Upper lobe of right lung (tissue), 1 donor: ENCODE measurements at regions not wholly inside any gene's neighbourhood (a gene's known extent, or its start where the extent isn't known, plus 50 kb on each side); places are given as distances from the start of the nearest gene placed in this dataset.

Experiments
- ATAC-seq: fragments of 200-7000 bp; cut with Tn5 transposase; one replicate; pipeline ENCODE4 v1.9.1; 2020; ENCODE audit warnings: mild to moderate bottlenecking, moderate library complexity
- DNase-seq: peaks from one replicate; pipeline ENCODE4 v3.0.0-alpha.2; 2020
- H3K27ac ChIP-seq: fragments of 200-600 bp; one replicate; pipeline ENCODE4 v1.8.0; 2022
- H3K27me3 ChIP-seq: fragments of 200-600 bp; one replicate; pipeline ENCODE4 v1.8.0; 2022; ENCODE audit warnings: mild to moderate bottlenecking
- H3K36me3 ChIP-seq: fragments of 200-600 bp; one replicate; pipeline ENCODE4 v1.8.0; 2022
- H3K4me1 ChIP-seq: fragments of 200-600 bp; one replicate; pipeline ENCODE4 v1.8.0; 2022
- H3K4me3 ChIP-seq: fragments of 200-600 bp; one replicate; pipeline ENCODE4 v1.8.0; 2022; ENCODE audit warnings: mild to moderate bottlenecking
- H3K9me3 ChIP-seq: fragments of 200-600 bp; one replicate; pipeline ENCODE4 v1.8.0; 2022
- CTCF ChIP-seq: fragments of 200-600 bp; IDR thresholded peaks from one replicate; pipeline ENCODE4 v1.8.0; 2022; ENCODE audit warnings: antibody characterized with exemption
- intact Hi-C: fragments of 100-400 bp; cut with DNase I; formaldehyde crosslinking; loops from one replicate; pipeline ENCODE4 v1.11.0; 2022
- donor health status: DM: no; HTN: yes; CAD: no; lungs with severe emphysema.

- H3K36me3 ChIP-seq, result no peaks in the 10 kb centered on the region
- ATAC-seq (no peak), DNase-seq (no peak)
- no peaks in the 10 kb centered on the region for H3K27me3 ChIP-seq
- intact Hi-C loops, result no loop called here
- H3K4me1 ChIP-seq, result no peaks in the 10 kb centered on the region
- H3K27ac ChIP-seq, result no peak overlapping the region
- no peak overlapping the region for H3K4me3 ChIP-seq
- H3K9me3 ChIP-seq, result no peaks in the 10 kb centered on the region
- TF ChIP-seq CTCF, result no peak
These were observed 53.9 kb upstream of the PITX1 start for GRCh38 chr5:135087950-135088349.

DNA sequence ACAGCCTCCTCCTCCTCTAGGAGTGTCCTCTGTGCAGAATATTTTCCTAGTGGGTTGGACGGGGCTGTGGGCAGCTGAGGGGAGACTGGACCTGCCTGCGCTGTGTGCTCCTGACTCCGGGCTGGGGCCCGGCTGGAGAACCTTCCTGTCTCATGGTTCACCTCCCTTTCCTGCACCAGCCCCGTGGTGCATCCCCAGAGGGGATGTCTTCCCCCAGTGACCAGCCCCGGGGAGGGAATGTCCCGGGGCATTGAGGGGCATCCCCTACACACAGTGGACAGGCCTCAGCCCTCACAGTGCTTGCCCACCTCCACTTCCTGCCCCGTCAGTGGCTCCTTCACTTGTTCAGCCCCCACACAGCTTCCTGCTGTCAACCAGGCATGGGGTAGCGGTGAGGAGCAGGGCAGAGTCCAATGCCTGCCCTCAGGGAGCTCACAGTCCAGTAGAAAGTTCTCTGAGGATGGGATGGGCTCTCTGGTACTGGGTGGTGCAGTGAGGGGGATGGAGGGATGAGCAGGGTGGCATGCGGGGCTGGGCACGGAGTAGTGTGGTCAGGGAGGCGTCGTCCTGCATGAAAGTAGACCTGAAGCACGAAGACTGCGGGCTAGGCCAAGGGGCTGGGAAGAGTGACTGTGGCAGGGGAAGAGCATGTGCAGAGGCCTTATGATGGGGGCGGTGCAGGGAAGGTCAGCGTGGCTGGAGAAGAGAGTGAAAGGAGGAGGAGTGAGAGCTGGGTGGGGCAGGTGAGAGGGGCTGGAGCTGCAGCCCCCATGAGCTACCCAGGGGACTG is 52.1 kb upstream of the PITX1 start:
- no peaks in the 10 kb centered on the region for H3K27me3 ChIP-seq
- no peak for TF ChIP-seq CTCF
- no peak overlapping the region for H3K4me3 ChIP-seq
- DNase-seq (peak; percentile 48), ATAC-seq (no peak)
- H3K36me3 ChIP-seq, result no peaks in the 10 kb centered on the region
- intact Hi-C loops, result no loop called here
- no peak overlapping the region for H3K27ac ChIP-seq
- H3K4me1 ChIP-seq, result no peaks in the 10 kb centered on the region
- no peaks in the 10 kb centered on the region for H3K9me3 ChIP-seq

DNA sequence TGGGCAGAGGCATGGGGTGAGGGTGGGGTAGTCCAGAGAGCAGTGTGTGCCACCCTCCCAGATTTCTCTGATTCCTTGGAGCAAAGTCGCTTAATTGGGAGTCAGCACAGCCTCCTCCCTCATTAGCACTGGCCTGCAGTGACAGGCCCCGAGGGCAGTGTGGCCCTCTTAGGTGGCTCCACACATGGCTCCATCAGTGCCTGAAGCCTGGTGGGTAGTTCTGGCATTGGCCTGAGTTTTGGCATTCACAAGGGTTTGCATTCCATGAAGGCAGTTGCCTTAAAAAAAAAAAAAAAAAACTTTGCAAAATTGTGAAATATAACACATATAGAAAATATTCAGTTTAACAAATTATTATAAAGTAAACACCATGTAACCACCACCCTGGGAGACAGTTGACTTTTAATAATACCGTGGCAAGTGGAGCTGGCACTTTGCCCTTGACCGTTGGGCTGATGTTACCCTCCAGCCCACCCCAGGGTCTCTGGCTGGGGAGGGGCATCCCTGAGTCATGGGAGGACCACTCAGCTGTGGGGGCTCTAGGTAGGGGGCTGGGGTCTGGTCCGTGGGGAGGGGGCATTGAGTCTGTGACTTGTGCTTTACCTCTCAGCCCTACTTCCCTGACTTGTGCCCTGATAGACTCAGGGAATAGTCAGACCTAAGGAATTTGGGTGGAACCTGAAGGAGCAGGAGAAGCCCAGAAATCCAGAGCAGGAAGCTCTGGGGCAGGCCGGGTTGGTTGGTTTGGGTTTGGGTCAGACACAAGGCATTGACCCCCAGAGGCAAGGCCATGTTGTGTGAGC is 51.3 kb upstream of the PITX1 start:
- DNase-seq (peak; percentile 38), ATAC-seq (no peak)
- H3K4me1 ChIP-seq, result no peaks in the 10 kb centered on the region
- no peak overlapping the region for H3K4me3 ChIP-seq
- H3K9me3 ChIP-seq, result no peaks in the 10 kb centered on the region
- no peaks in the 10 kb centered on the region for H3K36me3 ChIP-seq
- TF ChIP-seq CTCF, result no peak
- intact Hi-C loops, result no loop called here
- no peaks in the 10 kb centered on the region for H3K27me3 ChIP-seq
- no peak overlapping the region for H3K27ac ChIP-seq
